Coronary artery (tissue), 2 donors: ENCODE measurements at regions not wholly inside any gene's neighbourhood (a gene's known extent, or its start where the extent isn't known, plus 50 kb on each side); places are given as distances from the start of the nearest gene placed in this dataset.
"Not testable (repeated sequence)": the region's sequence is repeated elsewhere in the genome, so short reads cannot be mapped to it uniquely, and the experiment has no call there.

Experiments used
- DNase-seq: peaks from one replicate; pipeline ENCODE4 v3.0.0-alpha.2; 2017; ENCODE audit warnings: low spot score
- H3K27ac ChIP-seq, 2 donors: fragments of 200-600 bp; sonication (generic); one replicate each; pipeline ENCODE4 v1.5.1; 2016 to 2019
- H3K4me3 ChIP-seq: fragments of 200-600 bp; sonication (generic); 2 replicates; pipeline ENCODE4 v1.5.1; 2016; ENCODE audit warnings: mild to moderate bottlenecking, moderate library complexity
- CTCF ChIP-seq: fragments of 200-600 bp; sonication (generic); IDR thresholded peaks from one replicate; pipeline ENCODE4 v1.5.1; 2019; ENCODE audit warnings: antibody characterized with exemption

GRCh38 chr2:180692322-180692721, 288.1 kb upstream of the UBE2E3 start:
- no peak for TF ChIP-seq CTCF
- H3K4me3 ChIP-seq: no peak overlapping the region
- no peak overlapping the region for H3K27ac ChIP-seq
- no peak for DNase-seq

GRCh38 chr2:180691855-180692223, 288.6 kb upstream of the UBE2E3 start:
- not testable (repeated sequence) for DNase-seq, H3K27ac ChIP-seq, H3K4me3 ChIP-seq

GRCh38 chr2:180691186-180691854, 289.1 kb upstream of the UBE2E3 start:
- not testable (repeated sequence) for H3K4me3 ChIP-seq, H3K27ac ChIP-seq, DNase-seq

GRCh38 chr2:180690611-180691010, 289.8 kb upstream of the UBE2E3 start:
- Histone ChIP-seq H3K27ac (no peak overlapping the region), H3K4me3 (no peak overlapping the region)
- no peak for DNase-seq
- TF ChIP-seq CTCF: no peak

GRCh38 chr2:180682871-180683270, 297.5 kb upstream of the UBE2E3 start:
- Histone ChIP-seq H3K27ac (no peak overlapping the region), H3K4me3 (no peak overlapping the region)
- no peak for TF ChIP-seq CTCF
- no peak for DNase-seq

- no peak for DNase-seq
- no peak for TF ChIP-seq CTCF
- Histone ChIP-seq H3K4me3 (no peak overlapping the region), H3K27ac (no peak overlapping the region)
These were observed 300.7 kb upstream of the UBE2E3 start for GRCh38 chr2:180679693-180680092.

GRCh38 chr2:180678625-180678972, 301.8 kb upstream of the UBE2E3 start:
- no peak for DNase-seq
- Histone ChIP-seq H3K4me3 (no peak overlapping the region), H3K27ac (no peak overlapping the region)
- TF ChIP-seq CTCF: no peak

- no peak for TF ChIP-seq CTCF
- no peak for DNase-seq
- Histone ChIP-seq H3K27ac (no peak overlapping the region), H3K4me3 (no peak overlapping the region)
These were observed 302.3 kb upstream of the UBE2E3 start for GRCh38 chr2:180677930-180678624.
